Lung microvascular endothelial cell (primary cell): ENCODE measurements at regions not wholly inside any gene's neighbourhood (a gene's known extent, or its start where the extent isn't known, plus 50 kb on each side); places are given as distances from the start of the nearest gene placed in this dataset.

ENCODE experiments used
- DNase-seq, 2 donors: peaks; one replicate each; pipeline versions ENCODE4 v3.0.0 to v3.0.0-alpha.2; 2010; ENCODE audit warnings: low read depth in 2 of 2

GRCh38 chr13:36551445-36551844 lies 119.2 kb downstream of the CCNA1 start:
- DNase-seq = no peak

- DNase-seq = no peak
These were observed 120.0 kb downstream of the CCNA1 start for GRCh38 chr13:36552334-36552733.

- no peak for DNase-seq
These were observed 120.3 kb upstream of the SERTM1 start for GRCh38 chr13:36553491-36553890.

- DNase-seq = no peak
These were observed 118.5 kb upstream of the SERTM1 start for GRCh38 chr13:36555151-36555986.

GRCh38 chr13:36559375-36559774 lies 114.4 kb upstream of the SERTM1 start:
- DNase-seq = no peak

GRCh38 chr13:36567485-36567884 lies 106.3 kb upstream of the SERTM1 start:
- no peak for DNase-seq

- no peak for DNase-seq
These were observed 103.3 kb upstream of the SERTM1 start for GRCh38 chr13:36570489-36570888.

GRCh38 chr13:36571444-36571843 lies 102.4 kb upstream of the SERTM1 start:
- peak in 1 of 2 donors; percentile 41 for DNase-seq

- no peak for DNase-seq
These were observed 90.8 kb upstream of the SERTM1 start for GRCh38 chr13:36582977-36583376.

- no peak for DNase-seq
These were observed 74.2 kb upstream of the SERTM1 start for GRCh38 chr13:36599641-36600040.

- no peak for DNase-seq
These were observed 72.6 kb upstream of the SERTM1 start for GRCh38 chr13:36601186-36601585.

GRCh38 chr13:36606060-36606459 lies 67.8 kb upstream of the SERTM1 start:
- DNase-seq = no peak

GRCh38 chr13:36608474-36608873 lies 65.3 kb upstream of the SERTM1 start:
- DNase-seq = no peak

- DNase-seq = no peak
These were observed 61.6 kb upstream of the SERTM1 start for GRCh38 chr13:36612230-36612629.

- no peak for DNase-seq
These were observed 57.1 kb upstream of the SERTM1 start for GRCh38 chr13:36616706-36617105.

- DNase-seq = no peak
These were observed 54.3 kb upstream of the SERTM1 start for GRCh38 chr13:36619535-36619934.
